Inflammatory macrophage (primary cell): ENCODE measurements at regions not wholly inside any gene's neighbourhood (a gene's known extent, or its start where the extent isn't known, plus 50 kb on each side); places are given as distances from the start of the nearest gene placed in this dataset.
"Not testable (repeated sequence)": the region's sequence is repeated elsewhere in the genome, so short reads cannot be mapped to it uniquely, and the experiment has no call there.

Experiments used
- DNase-seq, 2 donors: peaks; one replicate each; pipeline ENCODE4 v3.0.0-alpha.2; 2020 to 2022

GRCh38 chr6:125432963-125433362, 131.2 kb upstream of the HDDC2 start:
- DNase-seq = no peak

DNA sequence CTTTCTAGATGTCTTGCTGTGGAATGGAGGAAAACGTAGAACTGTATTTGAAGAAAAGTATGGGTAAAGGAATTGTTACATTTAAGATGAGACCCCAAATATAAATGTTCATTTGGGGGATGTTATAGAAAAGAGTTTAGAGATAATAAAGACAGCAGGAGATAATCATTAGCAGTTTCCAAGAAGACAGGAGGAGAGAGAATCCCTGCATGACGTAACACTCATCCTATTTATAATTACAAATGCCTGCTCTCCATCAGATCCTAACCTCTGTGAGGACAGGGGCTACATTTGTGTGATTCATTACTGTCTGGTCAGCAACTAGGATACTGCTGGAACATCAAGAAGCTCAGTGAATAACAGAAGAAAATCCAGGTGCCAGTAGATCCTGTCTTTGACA, 133.0 kb upstream of the HDDC2 start:
- DNase-seq = no peak

GRCh38 chr6:125439512-125439911, 137.7 kb upstream of the HDDC2 start:
- no peak for DNase-seq

- no peak for DNase-seq
Measured at GRCh38 chr6:125444006-125444923, 142.5 kb upstream of the HDDC2 start.

- no peak for DNase-seq
Measured at GRCh38 chr6:125445054-125445453, 143.3 kb upstream of the HDDC2 start.

DNA sequence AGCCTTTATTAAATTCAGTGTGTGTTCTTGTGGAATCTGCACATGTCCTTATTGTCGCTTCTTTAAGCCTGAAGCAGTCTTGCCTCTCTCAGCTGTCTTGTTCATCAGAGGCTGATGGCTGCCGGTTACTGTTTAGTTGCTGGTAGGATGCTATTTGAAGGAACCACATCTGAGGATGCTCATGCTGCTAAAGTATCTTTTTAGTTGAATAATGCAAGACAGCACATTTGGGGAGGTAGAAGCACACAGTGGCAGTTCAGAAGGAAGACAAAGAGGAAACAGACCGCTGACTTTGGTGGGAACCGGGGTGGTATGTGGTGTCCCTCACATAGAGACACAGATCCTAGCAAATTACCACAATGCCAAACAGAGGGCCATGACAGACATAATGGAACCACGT, 144.2 kb upstream of the HDDC2 start:
- no peak for DNase-seq

DNA sequence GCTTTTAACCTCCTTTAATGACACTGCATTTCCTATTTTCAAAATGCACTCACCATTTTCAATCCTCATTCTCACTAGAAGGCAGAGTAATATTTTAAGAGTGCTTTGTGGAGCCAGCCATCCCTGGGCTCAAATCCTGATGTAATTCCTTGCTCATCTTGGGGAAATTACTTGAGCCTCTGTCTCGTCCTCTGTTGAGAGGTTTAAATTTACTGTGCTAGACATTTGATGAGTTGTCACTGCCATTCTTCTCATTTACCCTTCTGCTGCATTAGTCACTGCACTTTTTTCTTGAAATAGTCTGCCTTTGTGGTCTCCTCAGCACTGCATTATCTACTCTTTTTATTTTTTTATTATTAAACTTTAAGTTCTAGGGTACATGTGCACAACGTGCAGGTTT, 150.0 kb upstream of the HDDC2 start:
- no peak for DNase-seq

- DNase-seq = no peak
Measured at GRCh38 chr6:125453516-125453915, 151.7 kb upstream of the HDDC2 start.

GRCh38 chr6:125454351-125454750, 152.6 kb upstream of the HDDC2 start:
- DNase-seq = no peak

- not testable (repeated sequence) for DNase-seq
Measured at GRCh38 chr6:125458493-125458892, 156.7 kb upstream of the HDDC2 start.

GRCh38 chr6:125465332-125465731, 163.6 kb upstream of the HDDC2 start:
- not testable (repeated sequence) for DNase-seq

GRCh38 chr6:125469915-125470314, 168.1 kb upstream of the HDDC2 start:
- no peak for DNase-seq

- DNase-seq = no peak
Measured at GRCh38 chr6:125471667-125472066, 169.9 kb upstream of the HDDC2 start.

GRCh38 chr6:125474061-125474460, 172.3 kb upstream of the HDDC2 start:
- DNase-seq = no peak

DNA sequence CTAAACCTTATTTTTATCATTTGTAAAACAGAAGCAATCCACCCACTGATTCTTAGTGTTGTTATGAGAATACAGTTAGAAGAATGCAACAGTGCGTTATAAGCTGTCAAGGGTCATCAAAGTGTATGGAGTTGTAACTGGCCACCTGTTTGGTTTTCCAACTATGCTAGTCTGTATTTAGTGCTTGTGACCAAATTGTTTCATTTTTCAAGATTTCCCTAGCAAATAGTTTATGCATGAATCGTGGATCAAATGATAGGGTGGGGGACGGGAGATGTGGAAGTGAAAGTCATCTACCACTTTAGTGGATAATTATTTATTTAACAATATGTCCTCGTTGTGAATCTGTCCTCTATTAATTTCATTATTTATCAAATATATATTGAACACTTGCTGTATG, 175.4 kb upstream of the HDDC2 start:
- no peak for DNase-seq

GRCh38 chr6:125477844-125478243, 176.1 kb upstream of the HDDC2 start:
- DNase-seq = no peak

- DNase-seq = no peak
Measured at GRCh38 chr6:125480146-125480545, 178.4 kb upstream of the HDDC2 start.

DNA sequence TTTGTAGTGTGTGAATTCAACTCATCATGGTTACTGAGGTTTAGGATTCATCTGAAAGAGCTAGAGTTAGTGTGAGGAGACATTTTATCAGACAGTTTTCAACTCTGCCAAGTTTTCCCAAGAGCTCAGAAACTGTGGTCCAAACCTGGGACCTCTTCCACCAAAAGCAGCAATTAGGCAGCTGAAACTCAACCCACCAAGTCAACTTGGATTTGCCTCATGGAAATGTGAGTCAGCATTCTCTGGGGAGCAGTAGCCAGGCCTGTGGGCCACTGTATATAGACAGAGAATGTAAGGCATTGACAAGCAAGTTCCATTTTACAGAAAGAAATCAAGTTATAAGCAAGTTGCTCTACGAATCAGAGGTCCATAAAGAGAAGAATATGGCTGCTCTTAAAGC, 178.8 kb upstream of the HDDC2 start:
- no peak for DNase-seq

GRCh38 chr6:125481056-125481455, 179.3 kb upstream of the HDDC2 start:
- DNase-seq = no peak

GRCh38 chr6:125485757-125486156, 184.0 kb upstream of the HDDC2 start:
- no peak for DNase-seq

GRCh38 chr6:125486881-125487280, 185.1 kb upstream of the HDDC2 start:
- DNase-seq = no peak

- no peak for DNase-seq
Measured at GRCh38 chr6:125489579-125490285, 188.0 kb upstream of the HDDC2 start.

DNA sequence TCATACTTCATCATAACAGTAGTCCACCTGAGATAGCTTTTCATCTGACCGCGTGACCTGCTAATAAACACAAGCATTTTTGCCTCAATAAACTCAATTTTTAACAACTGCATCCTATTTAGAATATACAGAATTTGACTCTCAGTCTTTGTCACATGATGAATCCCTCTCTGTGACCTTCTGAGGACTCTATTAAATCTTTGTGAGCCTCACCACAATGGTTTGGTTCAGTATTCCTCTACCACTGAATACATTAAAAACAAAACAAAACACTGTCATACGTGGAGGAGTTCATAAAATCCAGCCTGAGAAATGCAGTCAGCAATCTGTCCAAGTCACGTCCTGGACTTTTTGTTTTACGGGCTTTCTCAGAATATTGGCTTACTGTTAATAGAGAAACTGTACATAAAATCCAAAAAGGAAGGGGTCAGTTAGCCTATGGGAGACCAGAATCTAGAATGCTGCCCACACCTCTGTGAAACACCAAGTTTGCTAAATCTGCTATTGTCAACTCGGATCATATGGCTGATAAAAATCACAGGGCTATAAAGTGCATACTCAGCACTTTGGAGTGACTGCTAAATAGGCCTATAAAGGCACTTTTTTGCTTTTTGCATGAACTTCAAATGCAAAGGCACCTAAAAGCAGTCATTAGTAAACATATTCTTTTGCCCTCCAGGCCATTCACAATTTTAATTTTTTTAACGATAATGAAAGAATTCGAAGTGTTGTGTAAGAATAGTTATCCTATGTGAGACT, 190.3 kb upstream of the HDDC2 start:
- no peak for DNase-seq
